Fibroblast of lung (primary cell): ENCODE measurements at regions not wholly inside any gene's neighbourhood (a gene's known extent, or its start where the extent isn't known, plus 50 kb on each side); places are given as distances from the start of the nearest gene placed in this dataset.

ENCODE experiments used
- DNase-seq, 2 donors: peaks; one replicate each; pipeline versions ENCODE4 v3.0.0 to v3.0.0-alpha.2; 2010; ENCODE audit warnings: low read depth in 2 of 2
- H2AFZ ChIP-seq: 2 replicates; pipeline ENCODE4 v1.5.1; 2012; ENCODE audit warnings: low read length, control low read depth, inconsistent platforms
- H3K27ac ChIP-seq: 2 replicates; pipeline ENCODE4 v1.5.1; 2011; ENCODE audit warnings: low read length, control low read depth; ENCODE audit not compliant: insufficient read depth
- H3K27me3 ChIP-seq: 2 replicates; pipeline ENCODE4 v1.5.1; 2011; ENCODE audit warnings: mild to moderate bottlenecking, low read length; ENCODE audit not compliant: control insufficient read depth, insufficient read depth
- H3K36me3 ChIP-seq: 2 replicates; pipeline ENCODE4 v1.5.1; 2011; ENCODE audit warnings: low read length; ENCODE audit not compliant: control insufficient read depth, insufficient read depth
- H3K4me1 ChIP-seq: 2 replicates; pipeline ENCODE4 v1.5.1; 2011; ENCODE audit warnings: low read length; ENCODE audit not compliant: control insufficient read depth, insufficient read depth; ENCODE audit errors: extremely low read depth
- H3K4me2 ChIP-seq: 2 replicates; pipeline ENCODE4 v1.5.1; 2011; ENCODE audit warnings: low read length, control low read depth; ENCODE audit not compliant: insufficient read depth; ENCODE audit errors: extremely low read depth
- H3K4me3 ChIP-seq, 4 experiments: fragments of 200-600 bp in 1 of 4; sonication (generic) in 1 of 4; replicated peaks in 1 of 4; 2 replicates each; pipeline ENCODE4 v1.5.1; 2011 to 2016; ENCODE audit warnings: low read length in 4 of 4, low read depth in 3 of 4, mild to moderate bottlenecking in 3 of 4, control low read depth in 2 of 4, inconsistent platforms in 1 of 4, mixed read lengths in 1 of 4; ENCODE audit not compliant: insufficient read depth in 1 of 4; ENCODE audit errors: control extremely low read depth in 1 of 4
- H3K79me2 ChIP-seq: 2 replicates; pipeline ENCODE4 v1.5.1; 2012; ENCODE audit warnings: mild to moderate bottlenecking, low read length, inconsistent platforms; ENCODE audit not compliant: control insufficient read depth, insufficient read depth
- H3K9ac ChIP-seq: 2 replicates; pipeline ENCODE4 v1.5.1; 2011; ENCODE audit warnings: mild to moderate bottlenecking, low read length, control low read depth; ENCODE audit not compliant: insufficient read depth
- H3K9me3 ChIP-seq: 2 replicates; pipeline ENCODE4 v1.5.1; 2012; ENCODE audit warnings: low read depth, low read length; ENCODE audit not compliant: control insufficient read depth, insufficient read depth
- H4K20me1 ChIP-seq: 2 replicates; pipeline ENCODE4 v1.5.1; 2011; ENCODE audit warnings: low read length; ENCODE audit not compliant: control insufficient read depth, insufficient read depth; ENCODE audit errors: extremely low read depth
- EZH2 ChIP-seq: IDR thresholded peaks from 2 replicates; pipeline ENCODE4 v1.5.1; 2012; ENCODE audit warnings: low read length, control low read depth, mild to moderate bottlenecking; ENCODE audit errors: missing control alignments
- TF ChIP-seq, protein P1 (sequence below), 2 donors: IDR thresholded peaks in 1 of 2; conservative IDR thresholded peaks in 1 of 2; 1 replicate in 1 of 2; 2 replicates in 1 of 2; pipeline ENCODE4 v1.5.1; 2011 to 2012; ENCODE audit warnings: low read length in 2 of 2, control low read depth in 1 of 2, inconsistent platforms in 1 of 2, low read depth in 1 of 2, mild to moderate bottlenecking in 1 of 2

DNA sequence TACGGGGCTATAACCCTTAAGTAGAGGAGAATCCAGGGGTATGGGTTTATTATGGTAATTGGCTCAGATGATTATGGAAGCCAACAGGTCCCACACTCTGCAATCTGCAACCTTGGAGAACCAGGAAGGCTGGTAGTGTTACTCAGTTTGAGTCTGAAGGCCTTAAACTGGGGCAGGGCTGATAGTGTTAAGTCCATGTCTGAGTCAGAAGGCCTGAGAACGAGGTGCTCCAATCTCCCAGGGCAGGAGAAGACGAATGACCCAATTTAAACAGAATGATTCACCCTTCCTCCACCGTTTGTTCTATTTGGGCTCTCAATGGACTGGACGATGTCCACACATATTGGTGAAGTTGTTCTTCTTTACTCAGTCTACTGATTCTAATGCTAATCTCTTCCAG, 244.5 kb upstream of the PTER start:
- Histone ChIP-seq H3K4me2 (no peak overlapping the region), H3K9me3 (no peaks in the 10 kb centered on the region), H3K36me3 (no peaks in the 10 kb centered on the region), H3K79me2 (no peaks in the 10 kb centered on the region), H3K4me3 (no peak overlapping the region), H3K27me3 (no peaks in the 10 kb centered on the region), H4K20me1 (no peaks in the 10 kb centered on the region), H3K27ac (no peak overlapping the region), H3K9ac (no peak overlapping the region), H3K4me1 (no peaks in the 10 kb centered on the region), H2AFZ (no peak overlapping the region)
- DNase-seq: no peak
- TF ChIP-seq, protein P1, sequence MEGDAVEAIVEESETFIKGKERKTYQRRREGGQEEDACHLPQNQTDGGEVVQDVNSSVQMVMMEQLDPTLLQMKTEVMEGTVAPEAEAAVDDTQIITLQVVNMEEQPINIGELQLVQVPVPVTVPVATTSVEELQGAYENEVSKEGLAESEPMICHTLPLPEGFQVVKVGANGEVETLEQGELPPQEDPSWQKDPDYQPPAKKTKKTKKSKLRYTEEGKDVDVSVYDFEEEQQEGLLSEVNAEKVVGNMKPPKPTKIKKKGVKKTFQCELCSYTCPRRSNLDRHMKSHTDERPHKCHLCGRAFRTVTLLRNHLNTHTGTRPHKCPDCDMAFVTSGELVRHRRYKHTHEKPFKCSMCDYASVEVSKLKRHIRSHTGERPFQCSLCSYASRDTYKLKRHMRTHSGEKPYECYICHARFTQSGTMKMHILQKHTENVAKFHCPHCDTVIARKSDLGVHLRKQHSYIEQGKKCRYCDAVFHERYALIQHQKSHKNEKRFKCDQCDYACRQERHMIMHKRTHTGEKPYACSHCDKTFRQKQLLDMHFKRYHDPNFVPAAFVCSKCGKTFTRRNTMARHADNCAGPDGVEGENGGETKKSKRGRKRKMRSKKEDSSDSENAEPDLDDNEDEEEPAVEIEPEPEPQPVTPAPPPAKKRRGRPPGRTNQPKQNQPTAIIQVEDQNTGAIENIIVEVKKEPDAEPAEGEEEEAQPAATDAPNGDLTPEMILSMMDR (conservative IDR thresholded peaks at IDR 0.05 in 1 of 2, IDR thresholded peaks at IDR 0.05 in 1 of 2; ENCODE audit: low read depth in 1 of 2, low read length in 2 of 2): no peak

- Histone ChIP-seq H3K79me2 (no peaks in the 10 kb centered on the region), H3K9me3 (no peaks in the 10 kb centered on the region), H3K27ac (no peak overlapping the region), H2AFZ (no peak overlapping the region), H3K9ac (no peak overlapping the region), H3K27me3 (no peaks in the 10 kb centered on the region), H3K4me1 (no peaks in the 10 kb centered on the region), H3K4me3 (no peak overlapping the region), H4K20me1 (no peaks in the 10 kb centered on the region), H3K4me2 (no peak overlapping the region), H3K36me3 (no peaks in the 10 kb centered on the region)
- DNase-seq: no peak
- TF ChIP-seq EZH2: no peak
- TF ChIP-seq, protein P1 (conservative IDR thresholded peaks at IDR 0.05 in 1 of 2, IDR thresholded peaks at IDR 0.05 in 1 of 2; ENCODE audit: low read depth in 1 of 2, low read length in 2 of 2): no peak
Measured at GRCh38 chr10:16193241-16193640, 243.6 kb upstream of the PTER start.

GRCh38 chr10:16195178-16195769, 241.5 kb upstream of the PTER start:
- H3K27me3 ChIP-seq: no peaks in the 10 kb centered on the region

More at GRCh38 chr10:16195178-16195769, 241.5 kb upstream of the PTER start:
- Histone ChIP-seq H3K79me2 (no peaks in the 10 kb centered on the region), H3K36me3 (no peaks in the 10 kb centered on the region), H3K27ac (no peak overlapping the region), H3K9ac (no peak overlapping the region), H3K4me3 (no peak overlapping the region), H3K4me2 (no peak overlapping the region), H3K4me1 (no peaks in the 10 kb centered on the region), H2AFZ (no peak overlapping the region), H4K20me1 (no peaks in the 10 kb centered on the region), H3K9me3 (no peaks in the 10 kb centered on the region)
- TF ChIP-seq, protein P1 (conservative IDR thresholded peaks at IDR 0.05 in 1 of 2, IDR thresholded peaks at IDR 0.05 in 1 of 2; ENCODE audit: low read depth in 1 of 2, low read length in 2 of 2): no peak
- TF ChIP-seq EZH2: no peak
- no peak for DNase-seq
